GM10248 (cell line): ENCODE measurements at regions not wholly inside any gene's neighbourhood (a gene's known extent, or its start where the extent isn't known, plus 50 kb on each side); places are given as distances from the start of the nearest gene placed in this dataset.

Experiments used
- CTCF ChIA-PET: fragments of 300-600 bp; sonication (Branson Sonifier 250); formaldehyde crosslinking; extraction: SDS; loops from one replicate; lab custom pipeline; 2021; ENCODE audit warnings: antibody characterized with exemption; lab: Yijun Ruan, JAX
- POLR2A ChIA-PET: fragments of 350-650 bp; sonication (Branson Sonifier 250); formaldehyde crosslinking; extraction: SDS; loops from one replicate; lab custom pipeline; 2020; ENCODE audit warnings: antibody characterized with exemption; lab: Yijun Ruan, JAX
- DNase-seq: peaks from one replicate; pipeline ENCODE4 v3.0.0; 2012; ENCODE audit errors: extremely low spot score
- TF ChIP-seq, protein P1 (sequence below): IDR thresholded peaks from 2 replicates; pipeline ENCODE4 v1.5.1; 2012; ENCODE audit warnings: mild to moderate bottlenecking, low read depth; ENCODE audit errors: extremely low read depth, missing control alignments, control extremely low read depth

DNA sequence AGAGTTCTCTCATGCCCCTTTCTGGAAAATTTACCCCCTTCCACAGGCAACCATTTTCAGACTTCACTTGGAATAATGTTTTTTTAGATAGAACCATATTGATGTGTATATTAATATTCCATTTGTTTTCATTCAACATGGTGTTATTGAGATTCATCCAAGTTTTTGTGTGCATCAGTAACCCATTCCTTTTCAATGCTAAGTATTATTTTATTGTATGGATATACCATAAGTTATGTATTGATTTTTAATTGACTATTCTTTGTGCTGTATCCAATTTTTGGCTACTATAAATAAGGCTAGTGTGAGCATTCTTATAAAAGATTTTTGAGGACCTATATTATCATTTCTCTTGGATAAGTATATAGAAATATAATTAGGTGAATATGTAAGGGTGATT, 1025.7 kb downstream of the GRM8 start:
- POLR2A ChIA-PET: no interaction called here
- CTCF ChIA-PET: no interaction called here
- TF ChIP-seq, protein P1, sequence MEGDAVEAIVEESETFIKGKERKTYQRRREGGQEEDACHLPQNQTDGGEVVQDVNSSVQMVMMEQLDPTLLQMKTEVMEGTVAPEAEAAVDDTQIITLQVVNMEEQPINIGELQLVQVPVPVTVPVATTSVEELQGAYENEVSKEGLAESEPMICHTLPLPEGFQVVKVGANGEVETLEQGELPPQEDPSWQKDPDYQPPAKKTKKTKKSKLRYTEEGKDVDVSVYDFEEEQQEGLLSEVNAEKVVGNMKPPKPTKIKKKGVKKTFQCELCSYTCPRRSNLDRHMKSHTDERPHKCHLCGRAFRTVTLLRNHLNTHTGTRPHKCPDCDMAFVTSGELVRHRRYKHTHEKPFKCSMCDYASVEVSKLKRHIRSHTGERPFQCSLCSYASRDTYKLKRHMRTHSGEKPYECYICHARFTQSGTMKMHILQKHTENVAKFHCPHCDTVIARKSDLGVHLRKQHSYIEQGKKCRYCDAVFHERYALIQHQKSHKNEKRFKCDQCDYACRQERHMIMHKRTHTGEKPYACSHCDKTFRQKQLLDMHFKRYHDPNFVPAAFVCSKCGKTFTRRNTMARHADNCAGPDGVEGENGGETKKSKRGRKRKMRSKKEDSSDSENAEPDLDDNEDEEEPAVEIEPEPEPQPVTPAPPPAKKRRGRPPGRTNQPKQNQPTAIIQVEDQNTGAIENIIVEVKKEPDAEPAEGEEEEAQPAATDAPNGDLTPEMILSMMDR: no peak
- DNase-seq: no peak

DNA sequence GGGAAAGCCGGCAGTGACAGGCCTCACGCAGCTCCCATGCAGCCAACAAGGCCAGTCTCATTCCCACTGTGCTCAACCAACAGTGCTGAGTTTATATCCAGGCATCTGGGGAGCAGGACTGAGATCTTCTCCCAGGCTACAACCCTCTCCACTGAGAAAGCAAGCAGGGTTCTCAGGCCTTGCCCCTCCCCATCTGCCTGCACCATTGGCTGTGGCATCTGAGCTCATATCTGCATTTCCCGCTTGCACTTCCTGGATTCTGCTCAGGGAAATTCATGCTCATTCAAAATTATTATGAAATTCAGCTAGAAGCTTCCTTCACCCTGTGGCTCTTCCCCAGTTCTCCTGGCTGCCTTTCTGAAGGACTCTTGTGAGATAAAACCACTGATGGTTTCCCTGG, 1029.0 kb downstream of the GRM8 start:
- CTCF ChIA-PET: interaction anchor here (1.6 to 1.7 kb wide), 2 partner anchors 12 to 13 kb away, joined by 4 to 6 read pairs; no protein-coding TSS in a partner anchor
- TF ChIP-seq, protein P1: no peak
- DNase-seq: no peak
- POLR2A ChIA-PET: no interaction called here

DNA sequence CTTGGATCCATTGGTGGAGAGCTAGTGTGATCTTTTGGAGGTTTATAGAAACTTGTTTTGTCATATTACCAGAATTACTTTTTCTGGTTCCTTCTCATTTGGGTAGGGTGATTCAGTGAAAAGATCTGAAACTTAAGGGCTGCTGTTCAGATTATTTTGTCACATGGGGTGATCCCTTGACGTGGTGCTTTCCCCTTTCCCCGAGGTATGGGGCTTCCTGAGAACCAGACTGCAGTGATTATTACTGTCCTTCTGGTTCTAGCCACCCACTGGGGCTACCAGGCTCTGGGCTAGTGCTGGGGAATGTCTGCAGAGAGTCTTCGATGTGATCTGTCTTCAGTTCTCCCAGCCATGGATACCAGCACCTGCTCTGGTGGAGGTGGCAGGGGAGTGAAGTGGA, 1030.0 kb downstream of the GRM8 start:
- TF ChIP-seq, protein P1: no peak
- POLR2A ChIA-PET: no interaction called here
- no peak for DNase-seq
- CTCF ChIA-PET: interaction anchor here (1.4 to 1.6 kb wide), 2 partner anchors 10 to 12 kb away, joined by 3 to 4 read pairs; no protein-coding TSS in a partner anchor

DNA sequence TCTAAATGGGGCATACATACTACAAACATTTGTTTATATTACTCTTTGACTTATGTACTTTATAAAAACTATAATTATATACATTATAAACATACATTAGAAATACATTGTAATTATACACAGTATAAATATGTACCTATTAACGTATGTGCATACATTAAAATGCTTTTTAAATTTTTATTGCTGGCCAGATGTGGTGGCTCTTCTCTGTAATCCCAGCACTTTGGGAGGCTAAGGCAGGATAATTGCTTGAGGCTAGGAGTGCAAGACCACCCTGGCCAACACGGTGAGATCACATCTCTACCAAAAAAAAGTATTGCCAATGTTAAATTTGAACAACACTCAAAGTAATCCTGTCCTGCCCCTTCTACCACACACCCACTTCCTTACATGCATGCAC, 1037.0 kb downstream of the GRM8 start:
- CTCF ChIA-PET: no interaction called here

DNA sequence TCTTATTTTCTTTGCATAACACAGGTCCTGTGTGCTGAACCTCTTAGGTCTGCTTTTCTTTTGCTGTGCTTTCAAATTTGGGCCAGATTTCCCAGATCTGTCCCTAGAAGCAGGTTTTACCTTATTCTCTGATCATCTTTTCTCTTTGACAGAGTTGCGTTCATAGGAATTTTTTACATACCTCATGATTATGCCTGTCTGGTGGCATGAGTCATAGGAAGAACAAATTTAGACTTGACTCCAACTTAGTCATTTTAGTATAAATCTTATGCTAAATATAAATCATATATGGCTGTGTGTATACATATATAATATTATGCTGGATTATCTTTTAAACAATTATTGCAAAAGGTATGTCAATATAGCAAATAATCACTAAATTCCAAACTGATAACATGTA, 1038.9 kb downstream of the GRM8 start:
- ChIA-PET CTCF (no interaction called here), POLR2A (no interaction called here)
- DNase-seq: no peak
- TF ChIP-seq, protein P1: no peak

More for the DNA sequence above, 1037.0 kb downstream of the GRM8 start:
- no peak for DNase-seq
- POLR2A ChIA-PET: no interaction called here
- TF ChIP-seq, protein P1: no peak

DNA sequence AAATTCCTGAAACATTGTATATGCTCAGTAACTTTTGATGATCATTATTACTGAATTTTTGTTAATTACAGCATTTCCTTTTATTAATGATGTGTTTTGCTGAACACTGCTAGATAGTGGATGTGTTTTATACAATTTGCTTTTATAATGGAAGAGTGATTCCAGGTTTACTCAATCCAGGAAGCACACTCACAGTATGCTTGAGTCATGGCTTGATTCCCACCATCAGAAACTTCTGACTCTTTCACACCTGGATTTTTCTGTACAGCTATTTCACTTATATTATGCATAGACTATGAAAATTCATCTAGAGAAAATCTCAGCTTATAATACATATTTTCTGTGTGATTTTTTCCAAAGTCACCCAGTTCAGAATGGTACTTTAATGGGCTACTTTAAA, 1040.9 kb downstream of the GRM8 start:
- DNase-seq: no peak
- CTCF ChIA-PET: no interaction called here
- POLR2A ChIA-PET: no interaction called here
- TF ChIP-seq, protein P1: no peak

DNA sequence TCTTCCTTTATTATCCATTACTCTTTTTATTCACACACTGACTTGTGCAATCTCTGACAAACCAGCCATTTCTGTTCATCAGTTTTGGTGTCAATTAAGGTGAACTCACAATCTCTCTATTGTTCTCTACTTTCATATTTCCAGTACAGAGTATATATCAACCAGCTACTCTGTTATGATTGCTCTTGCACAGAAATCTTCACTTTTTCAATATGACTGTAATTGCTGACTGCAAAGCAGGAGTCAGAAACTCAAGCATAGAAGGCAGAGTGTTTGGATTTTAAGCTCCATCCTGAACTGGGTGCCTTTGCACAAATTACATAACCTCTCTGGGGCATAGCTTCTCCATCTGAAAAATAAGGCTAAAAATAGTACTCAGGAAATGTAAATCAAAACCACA, 1042.0 kb downstream of the GRM8 start:
- DNase-seq: no peak
- TF ChIP-seq, protein P1: no peak
- ChIA-PET CTCF (interaction anchor here (0.7 to 2.0 kb wide), 3 partner anchors 11 to 35 kb away, joined by 3 to 4 read pairs (median 4); no protein-coding TSS in a partner anchor), POLR2A (no interaction called here)
